ENCODE measurements at regions not wholly inside any gene's neighbourhood (a gene's known extent, or its start where the extent isn't known, plus 50 kb on each side); places are given as distances from the start of the nearest gene placed in this dataset.
"Not testable (repeated sequence)": the region's sequence is repeated elsewhere in the genome, so short reads cannot be mapped to it uniquely, and the experiment has no call there.

DNA sequence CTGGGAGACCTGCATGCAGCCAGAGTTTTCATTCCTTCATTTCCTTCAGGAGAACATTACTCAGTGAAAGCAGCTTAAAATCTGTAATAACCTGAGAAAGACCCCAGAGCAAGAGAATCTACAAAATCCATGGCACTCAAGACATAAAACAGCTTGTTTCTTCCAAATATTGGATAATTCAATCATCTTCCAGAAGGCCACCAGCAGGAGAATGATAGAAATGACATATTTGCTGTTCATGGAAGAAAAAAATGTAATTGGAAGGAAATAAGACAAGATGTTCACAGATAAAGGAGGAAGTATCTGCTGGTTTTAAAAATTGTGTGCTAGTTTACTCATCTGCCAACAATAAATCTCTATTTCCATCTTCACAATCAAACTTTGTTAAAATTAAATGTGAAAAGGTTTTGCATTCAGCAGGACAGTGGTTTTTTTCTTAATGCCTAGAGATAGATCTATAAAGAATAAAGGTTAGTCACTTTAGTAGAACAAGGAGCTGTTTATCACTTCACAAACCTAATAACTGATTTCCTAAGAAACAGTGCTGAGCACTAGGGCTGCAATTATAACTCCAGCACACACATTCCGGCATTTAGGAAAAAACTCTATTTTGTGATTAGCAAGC is 530.8 kb downstream of the NSUN3 start:
- no peak for DNase-seq (ENCODE audit: low read depth)

DNA sequence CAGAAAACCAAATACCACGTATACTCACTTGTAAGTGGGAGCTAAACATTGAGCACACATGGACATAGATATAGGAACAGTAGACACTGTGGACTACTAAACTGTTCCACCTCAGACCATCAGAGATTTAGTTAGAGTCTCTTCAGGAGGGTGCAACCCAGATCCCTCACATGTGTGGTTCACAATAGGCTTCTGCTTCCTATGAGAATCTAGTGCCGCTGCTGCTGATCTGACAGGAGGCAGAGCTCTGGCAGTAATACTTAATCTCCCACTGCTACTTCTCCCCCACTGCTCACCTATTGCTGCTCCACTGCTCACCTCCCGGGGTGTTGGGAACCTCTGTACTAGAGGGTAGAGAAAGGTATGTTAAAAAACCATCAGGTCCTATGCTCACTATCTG is 533.3 kb downstream of the NSUN3 start:
- no peak for DNase-seq (ENCODE audit: low read depth)

DNA sequence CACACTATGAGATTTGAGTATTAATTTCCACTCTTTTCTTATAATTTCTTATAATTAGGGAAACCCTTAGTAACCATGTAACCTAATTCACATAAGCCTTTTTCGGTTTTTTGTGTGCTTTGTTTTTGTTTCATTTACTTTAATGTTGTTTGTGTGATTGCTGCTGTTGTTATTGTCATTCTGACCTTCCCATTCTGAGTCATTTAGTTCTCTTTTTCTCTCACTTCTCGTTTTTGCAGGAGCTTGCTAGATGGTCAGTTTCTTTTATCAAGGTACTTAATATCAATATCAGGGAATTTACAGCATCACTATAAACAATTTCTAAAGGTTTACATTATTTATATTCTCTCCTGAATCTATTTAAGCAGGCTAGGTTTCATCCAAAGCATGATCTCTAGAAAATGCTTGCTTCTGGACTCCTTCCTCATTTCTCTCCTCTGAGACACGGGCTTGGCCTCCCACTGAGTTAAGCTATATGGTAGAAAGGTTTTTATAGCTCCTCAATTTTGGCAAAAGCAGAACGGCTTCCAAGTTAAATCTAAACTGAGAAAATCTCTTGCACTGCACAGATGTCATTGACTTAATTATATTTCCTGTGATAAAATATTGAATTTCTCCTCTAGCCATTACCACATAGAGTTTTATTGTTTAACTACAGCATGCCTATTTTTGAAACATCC is 534.2 kb downstream of the NSUN3 start:
- DNase-seq (ENCODE audit: low read depth): no peak

DNA sequence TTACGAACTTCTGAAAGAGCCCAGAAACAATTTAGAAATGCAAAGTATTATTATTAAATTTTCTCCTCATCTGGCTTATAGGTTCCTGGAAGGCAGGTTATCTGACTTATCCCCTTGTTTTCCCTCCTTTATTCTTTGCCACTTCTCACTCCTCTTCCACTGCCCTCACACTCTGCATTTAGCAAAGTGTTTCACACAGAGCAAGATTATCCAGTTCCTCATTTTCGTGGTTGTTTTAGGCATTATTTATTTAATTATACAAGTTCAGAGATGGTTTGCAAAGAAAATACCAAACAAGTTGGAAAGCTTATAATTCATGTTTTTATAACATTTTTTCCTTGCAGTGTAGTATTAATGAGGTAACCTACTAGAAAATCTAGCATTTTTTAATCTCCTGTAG is 544.9 kb downstream of the NSUN3 start:
- no peak for DNase-seq (ENCODE audit: low read depth)

DNA sequence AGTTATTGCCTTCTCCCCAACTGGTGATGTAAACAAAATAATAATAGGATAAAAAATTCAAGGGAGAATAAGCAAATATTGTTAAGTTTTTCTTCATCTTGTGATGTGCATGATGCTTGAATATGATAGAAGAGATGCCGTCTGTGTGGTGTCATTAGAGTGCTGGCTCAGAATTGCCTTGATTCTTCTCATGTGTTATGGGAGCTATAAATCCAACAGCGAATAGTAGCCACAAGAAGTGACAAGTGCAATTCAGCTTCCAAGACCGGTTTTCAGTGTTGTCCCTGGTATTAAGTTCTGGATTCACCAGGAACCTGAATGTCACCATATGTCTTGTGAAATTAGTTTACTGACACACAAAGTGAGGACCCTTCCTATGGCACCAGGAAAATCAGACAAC is 547.0 kb downstream of the NSUN3 start:
- no peak for DNase-seq (ENCODE audit: low read depth)

DNA sequence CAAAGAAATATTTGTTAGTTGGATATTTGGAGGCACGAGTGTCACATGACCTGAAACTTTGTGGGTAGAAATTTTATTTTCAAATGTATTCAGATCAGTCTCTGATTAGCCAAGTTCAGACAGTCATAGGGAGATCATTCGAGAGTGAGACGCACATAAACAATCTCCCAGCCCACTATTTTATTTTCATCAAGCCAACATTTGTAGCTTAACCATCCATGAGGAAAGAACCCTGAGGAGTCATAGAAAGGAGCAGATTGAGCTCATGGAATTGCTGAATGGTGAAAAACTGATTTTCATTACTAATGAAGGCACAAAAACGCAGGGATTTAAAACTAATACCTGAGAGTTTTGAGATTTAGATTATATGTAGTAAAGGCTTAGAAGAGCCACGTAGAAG is 548.7 kb downstream of the NSUN3 start:
- no peak for DNase-seq (ENCODE audit: low read depth)

DNA sequence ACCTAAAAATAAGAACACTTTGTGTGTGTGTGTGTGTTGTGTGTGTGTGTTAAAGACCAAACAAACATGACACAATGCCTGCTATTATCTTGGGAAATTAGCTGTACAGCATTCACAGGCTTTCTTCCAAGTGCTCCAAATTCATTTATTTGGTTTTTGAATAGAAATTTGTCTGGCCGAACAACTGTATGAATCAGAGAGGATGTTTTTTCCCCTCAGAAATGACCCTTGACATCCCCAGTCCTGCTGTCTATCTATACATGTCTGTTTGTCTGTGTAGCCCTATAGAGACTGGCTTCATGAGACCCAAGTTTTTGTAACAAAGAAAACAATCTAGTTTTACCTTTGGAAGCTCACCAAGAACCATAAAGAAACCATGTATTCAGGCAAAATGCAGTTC is 549.8 kb downstream of the NSUN3 start:
- DNase-seq (ENCODE audit: low read depth): no peak

DNA sequence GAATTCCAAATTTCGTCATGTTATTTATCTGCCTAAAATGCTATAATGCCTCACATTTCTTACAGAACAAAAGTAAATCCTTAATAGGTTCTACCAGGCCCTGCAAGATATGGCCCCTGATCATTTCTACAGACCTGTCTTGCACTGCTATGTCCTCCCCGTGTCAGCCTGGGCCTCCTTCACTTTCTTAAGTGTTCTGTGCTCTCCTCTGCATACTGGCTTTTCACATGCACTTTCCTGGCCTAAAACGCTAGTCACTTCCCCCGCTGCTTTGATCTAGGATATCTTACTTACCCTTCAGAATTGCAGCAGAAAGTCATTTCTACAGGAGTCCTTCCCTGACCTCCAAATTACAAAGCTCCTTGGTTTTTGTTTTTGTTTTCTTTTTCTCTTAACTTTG is 551.3 kb downstream of the NSUN3 start:
- no peak for DNase-seq (ENCODE audit: low read depth)

DNA sequence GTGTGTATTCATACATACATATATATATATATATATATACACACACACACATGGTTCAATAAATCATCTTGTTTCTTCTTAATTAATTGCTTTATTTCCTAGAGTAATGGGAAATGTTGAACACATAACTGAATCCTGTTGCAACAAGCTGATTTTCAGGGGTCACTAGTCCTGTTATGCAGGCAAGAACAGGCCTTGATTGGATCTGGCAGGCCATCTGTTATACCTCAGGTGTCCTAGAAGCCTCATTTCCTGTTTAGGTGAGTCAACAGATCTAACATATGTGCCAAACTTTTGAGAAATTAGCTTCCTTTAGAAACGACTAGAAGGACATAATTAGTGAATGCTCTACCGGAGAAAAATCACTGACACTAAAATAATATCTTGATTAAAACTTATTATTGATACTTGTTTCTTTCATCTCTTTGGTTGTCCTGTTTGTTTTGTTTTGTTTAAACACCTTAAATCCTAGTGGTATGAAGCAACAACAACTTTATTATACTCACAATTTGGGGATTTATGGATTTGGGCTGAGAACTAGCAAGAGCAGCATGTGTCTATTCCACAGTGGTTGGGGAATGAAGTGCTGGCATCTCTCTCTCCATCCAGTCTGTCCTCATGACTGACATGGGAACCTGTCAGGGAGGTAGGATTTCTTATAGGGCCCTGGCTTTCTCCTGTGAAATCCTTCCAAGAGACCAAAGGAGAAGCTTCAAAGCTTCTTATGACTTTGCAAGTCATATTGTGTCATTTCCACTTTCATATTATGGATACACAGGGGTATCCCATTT is 552.6 kb downstream of the NSUN3 start:
- DNase-seq (ENCODE audit: low read depth): peak; percentile 2

DNA sequence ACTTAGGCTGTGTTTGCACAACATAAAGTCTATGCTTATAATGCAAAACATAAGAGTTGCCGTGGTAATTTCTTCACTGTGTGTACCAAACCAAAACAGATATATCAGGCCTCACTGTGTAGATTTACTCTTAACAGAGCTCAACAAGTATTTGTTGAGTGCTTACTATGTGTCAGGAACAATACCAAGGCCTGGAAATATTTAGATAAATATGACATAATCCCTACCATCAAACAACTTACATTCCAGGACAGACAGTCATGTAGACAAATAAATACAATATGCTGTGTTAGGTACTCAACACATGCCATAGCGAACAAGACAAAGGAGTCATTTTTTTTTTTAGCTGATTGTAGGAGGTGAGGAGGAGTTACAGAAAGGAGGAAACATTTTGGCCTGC is 554.0 kb downstream of the NSUN3 start:
- peak; percentile 1 for DNase-seq (ENCODE audit: low read depth)

DNA sequence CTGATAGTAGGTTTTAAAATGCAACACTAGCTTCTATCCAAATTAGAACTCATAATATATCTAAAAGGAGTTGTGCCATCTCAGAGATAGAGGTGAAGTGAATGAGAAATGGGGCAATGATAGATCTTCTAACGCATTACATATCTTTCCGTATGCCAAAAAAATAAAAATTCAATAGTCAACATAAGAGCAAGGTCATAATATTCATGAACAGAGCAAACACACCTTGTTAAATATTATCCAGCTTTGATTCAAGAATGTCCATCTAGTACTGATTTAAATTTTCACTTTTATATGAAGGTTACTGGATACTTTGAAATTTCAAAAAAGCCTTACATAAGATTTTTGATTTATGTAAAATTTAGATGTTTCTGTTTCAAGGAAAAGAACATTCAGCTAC is 554.5 kb downstream of the NSUN3 start:
- no peak for DNase-seq (ENCODE audit: low read depth)

DNA sequence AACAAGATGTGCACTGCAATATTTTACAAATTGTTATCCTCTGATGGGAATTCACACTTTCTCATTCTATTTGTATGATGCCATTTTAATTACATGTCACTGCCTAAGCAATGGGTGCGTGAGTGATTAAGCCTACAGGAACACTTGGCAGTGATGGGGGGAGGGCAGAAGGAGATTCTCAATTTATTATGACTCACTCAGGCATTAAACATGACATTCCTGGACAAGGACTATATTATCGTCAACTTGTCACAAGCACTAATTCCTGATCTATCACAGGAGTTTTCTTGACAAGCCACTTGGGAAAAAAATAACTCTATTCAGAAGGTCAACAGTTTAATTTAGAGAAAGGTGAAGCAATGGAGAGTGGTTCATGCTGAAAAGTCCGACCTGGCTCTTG is 556.8 kb downstream of the NSUN3 start:
- DNase-seq (ENCODE audit: low read depth): peak; percentile 3

DNA sequence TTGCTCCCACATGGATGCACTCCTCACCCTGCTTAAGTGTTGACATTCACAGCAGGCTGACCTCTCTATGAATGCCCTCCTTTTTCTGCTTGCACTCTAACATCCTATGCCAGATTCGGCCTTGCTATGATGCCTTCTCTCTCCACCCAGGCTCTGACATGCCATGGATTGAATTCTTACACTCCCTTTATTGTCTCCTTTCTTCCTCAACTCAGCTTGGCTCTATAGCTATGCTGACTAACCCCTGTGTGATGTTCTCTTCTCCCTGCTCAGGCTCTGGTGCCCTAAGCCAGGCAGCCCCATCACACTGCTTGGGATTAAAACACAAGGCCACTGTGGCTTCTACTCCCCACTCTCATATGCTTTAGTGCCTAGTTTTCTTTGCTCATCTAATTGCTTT is 563.7 kb downstream of the NSUN3 start:
- DNase-seq (ENCODE audit: low read depth): peak; percentile 17

DNA sequence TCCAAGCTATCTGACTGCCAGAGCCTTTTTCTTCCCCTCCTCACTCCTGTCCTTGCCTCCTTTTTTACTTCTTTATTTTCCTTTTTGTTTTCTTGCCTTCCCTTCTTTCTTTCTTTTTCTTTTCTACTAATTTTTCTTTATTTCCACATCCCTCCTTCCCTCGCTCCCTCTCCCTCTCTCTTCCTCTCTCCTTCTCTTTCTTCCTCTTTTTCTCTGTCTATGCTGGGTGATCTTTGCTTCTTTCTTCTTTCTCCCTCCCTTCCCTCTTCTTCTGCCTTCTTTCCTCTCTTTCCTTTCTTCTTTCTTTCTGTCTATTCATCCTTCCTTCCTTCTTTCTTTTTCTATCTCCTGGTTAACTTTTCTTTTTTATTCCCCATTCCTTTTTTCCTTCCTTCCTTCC is 564.8 kb downstream of the NSUN3 start:
- DNase-seq (ENCODE audit: low read depth): no peak

DNA sequence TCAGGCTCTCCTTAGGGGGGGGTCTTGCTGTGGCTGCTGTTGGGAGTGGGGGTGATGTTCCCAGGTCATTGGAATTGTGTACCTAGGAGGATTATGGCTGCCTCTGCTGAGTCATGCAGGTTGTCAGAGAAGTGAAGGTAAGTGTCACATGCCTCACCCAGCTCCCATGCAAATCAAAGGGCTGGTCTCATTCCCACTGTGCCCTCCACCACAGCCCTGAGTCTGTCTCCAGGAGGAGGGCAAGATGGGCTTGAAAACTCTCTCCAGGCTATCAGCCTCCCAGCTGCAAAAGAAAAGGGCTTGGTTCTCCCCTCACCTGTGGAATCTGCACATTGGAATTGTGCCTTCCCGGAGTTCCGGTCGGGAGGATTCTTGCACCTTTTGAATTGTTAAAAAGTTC is 580.5 kb downstream of the NSUN3 start:
- DNase-seq (ENCODE audit: low read depth): no peak

DNA sequence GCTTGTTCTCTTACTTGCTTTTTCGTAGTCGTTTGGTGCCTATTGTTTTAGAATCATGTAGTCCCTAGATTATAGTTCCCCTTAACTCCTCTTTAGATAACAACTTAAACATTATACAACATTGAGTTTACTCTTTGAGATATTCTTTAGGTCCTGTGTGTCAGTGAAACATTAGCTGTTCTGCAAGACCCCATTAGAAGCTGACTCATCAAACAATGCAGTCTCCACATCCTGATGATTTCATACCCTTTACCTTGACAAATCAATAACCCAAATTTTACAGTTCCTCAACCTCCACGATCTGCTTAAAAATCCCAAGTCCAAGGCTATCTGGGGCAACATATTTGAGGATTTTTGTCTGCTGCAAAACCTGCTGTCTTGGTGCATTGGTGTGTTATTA is 582.9 kb downstream of the NSUN3 start:
- no peak for DNase-seq (ENCODE audit: low read depth)

DNA sequence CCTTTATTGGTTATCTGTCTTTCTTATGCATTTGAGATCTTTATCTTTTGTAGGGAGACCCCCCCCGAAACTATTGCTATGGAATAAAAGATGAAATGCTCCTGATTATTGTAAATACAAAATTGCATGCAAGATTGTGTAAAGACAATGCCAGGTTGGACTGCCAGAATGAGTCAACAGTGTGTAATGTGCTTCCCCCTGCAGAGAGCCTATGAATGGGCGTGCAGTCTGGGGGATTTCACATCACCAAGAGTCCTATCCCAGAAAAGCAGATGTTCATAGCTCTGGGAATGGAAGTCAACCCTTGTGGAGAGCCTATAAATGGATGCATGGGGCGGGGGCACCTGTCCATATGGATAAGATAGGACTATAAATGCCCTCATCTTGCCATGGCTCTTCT is 584.3 kb downstream of the NSUN3 start:
- peak; percentile 69 for DNase-seq (ENCODE audit: low read depth)

DNA sequence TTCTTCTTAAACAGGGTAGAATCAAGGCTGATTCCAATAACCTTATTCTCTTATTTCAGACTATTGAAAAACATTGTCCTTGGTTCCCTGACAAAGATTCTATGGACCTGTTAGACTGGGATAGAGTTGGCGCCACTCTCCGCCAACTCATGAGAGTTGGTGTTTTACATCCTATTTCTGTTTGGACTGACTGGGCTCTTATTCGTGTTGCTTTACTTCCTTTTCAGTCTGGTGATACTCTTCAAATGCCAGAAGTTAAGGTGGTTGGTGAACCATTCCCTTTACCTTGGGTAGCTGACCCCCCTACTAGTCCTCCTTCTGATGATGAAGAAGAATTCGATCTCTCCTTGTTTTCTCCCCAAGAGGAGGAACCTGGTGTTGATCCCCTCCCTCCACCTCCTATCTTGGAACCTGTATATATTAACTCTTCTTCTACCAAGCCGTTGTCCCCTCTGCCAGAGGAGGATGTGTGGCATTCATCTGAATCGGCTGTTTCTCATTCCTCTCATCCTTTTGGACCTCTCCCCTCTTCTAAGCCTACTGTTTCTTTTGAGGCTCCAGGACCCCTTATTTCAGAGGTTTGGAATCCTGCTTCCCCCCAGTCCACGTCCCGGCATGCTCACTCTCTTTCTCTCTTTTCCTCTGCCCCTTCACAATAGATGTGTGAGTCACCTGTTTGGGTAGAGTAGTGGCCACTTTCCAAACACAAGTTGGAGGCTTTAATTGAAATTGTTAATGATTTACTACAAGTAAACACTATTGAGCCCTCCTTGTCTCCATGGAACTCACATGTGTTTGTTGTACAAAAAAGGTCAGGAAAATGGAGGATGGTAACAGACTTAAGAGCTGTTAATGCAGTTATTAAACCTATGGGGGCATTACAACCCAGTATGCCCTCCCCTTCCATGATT is 585.7 kb downstream of the NSUN3 start:
- DNase-seq (ENCODE audit: low read depth): not testable (repeated sequence)

DNA sequence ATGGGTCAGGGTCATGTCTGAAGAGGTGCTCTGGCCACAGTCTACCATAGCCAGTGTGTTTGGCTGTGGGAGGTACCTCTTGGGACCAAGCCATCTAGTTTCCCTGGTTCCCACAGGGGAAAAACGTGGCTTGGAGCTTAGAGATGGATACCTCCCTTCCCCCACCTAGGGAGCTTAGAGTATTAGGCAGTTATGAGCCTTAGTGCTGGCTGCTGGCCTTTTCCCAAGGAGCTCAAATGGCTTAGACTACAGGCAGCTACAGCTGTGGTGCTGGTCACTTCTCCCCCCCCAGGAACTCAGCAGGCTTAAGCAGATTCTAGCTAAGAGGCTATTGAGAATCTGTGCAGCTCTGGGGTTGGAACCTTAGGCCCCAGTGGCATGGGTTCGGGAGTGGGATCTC is 591.2 kb downstream of the NSUN3 start:
- DNase-seq (ENCODE audit: low read depth): no peak

DNA sequence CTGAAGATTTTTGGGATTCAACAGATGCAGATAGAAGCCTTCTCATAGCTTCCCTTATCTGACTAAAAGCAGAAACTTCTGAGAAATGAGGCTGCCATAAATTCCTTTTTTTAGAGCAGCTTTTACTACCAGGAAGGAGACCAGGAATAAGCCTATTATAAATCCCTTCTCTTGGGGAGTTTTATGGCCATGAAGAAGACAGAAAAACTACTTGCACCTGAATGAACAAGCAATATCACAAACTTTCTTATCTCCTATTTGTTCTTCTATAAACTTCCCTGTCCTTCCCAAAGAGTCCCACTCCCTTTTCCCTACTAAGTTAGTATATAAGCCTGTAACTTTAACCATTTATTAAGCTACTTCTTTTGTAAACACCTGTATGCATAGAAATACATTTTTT is 603.1 kb downstream of the NSUN3 start:
- DNase-seq (ENCODE audit: low read depth): no peak

DNA sequence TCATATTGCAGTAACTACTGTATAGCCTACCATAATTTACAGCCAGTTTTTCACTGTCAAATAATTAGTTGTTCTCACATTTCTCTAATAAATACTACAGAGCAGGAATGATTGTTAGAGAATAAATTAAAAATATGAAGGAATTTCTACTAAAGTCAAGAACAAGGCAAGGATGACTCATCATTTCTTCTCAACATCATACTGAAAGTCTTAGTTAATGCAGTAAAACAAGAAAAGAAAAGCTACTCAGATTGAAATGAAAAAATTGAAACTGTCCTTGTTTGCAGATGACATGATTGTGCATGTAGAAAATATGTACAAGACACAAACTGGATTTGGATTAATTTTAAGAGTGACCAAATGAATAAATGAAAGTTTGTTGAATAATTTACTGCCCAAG is 608.2 kb downstream of the NSUN3 start:
- DNase-seq (ENCODE audit: low read depth): no peak

DNA sequence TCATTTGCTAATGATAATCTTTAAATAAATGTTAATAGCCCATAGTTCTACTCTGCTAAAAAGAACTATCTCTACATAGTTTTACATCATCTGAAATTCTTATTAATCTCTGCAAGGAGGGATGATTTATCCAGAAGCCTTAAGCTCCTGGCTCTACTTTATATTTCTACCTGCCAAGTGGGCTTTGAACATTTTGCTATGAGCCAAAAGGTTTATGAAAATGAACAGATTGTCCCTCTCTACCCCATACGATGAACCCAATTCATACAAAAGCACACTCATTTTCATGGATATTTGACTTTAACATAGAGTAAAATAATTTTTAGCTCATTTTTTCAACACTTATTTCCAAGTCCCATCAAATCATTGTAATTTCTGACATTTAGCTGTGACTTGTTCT is 611.0 kb downstream of the NSUN3 start:
- DNase-seq (ENCODE audit: low read depth): no peak

Data from HT1080 (cell line).